Liver (tissue), 3 donors: ENCODE measurements at regions not wholly inside any gene's neighbourhood (a gene's known extent, or its start where the extent isn't known, plus 50 kb on each side); places are given as distances from the start of the nearest gene placed in this dataset.

ENCODE experiments used
- EGR1 ChIP-seq, 2 donors: IDR thresholded peaks; 2 replicates each; pipeline ENCODE4 v1.6.1; 2016 to 2018; ENCODE audit warnings: antibody characterized with exemption in 2 of 2, low read depth in 2 of 2
- GABPA ChIP-seq, 2 donors: IDR thresholded peaks in 1 of 2; conservative IDR thresholded peaks in 1 of 2; 2 replicates each; pipeline ENCODE4 v1.6.1; 2016; ENCODE audit warnings: antibody characterized with exemption in 2 of 2, mild to moderate bottlenecking in 1 of 2, moderate library complexity in 1 of 2
- HNF4A ChIP-seq, 2 donors: conservative IDR thresholded peaks; 2 replicates each; pipeline ENCODE4 v1.6.1; 2016; ENCODE audit warnings: antibody characterized with exemption in 2 of 2, mild to moderate bottlenecking in 2 of 2
- TAF1 ChIP-seq: conservative IDR thresholded peaks from 2 replicates; pipeline ENCODE4 v1.6.1; 2016; ENCODE audit warnings: antibody characterized with exemption, mild to moderate bottlenecking
- YY1 ChIP-seq: IDR thresholded peaks from 2 replicates; pipeline ENCODE4 v1.6.1; 2016; ENCODE audit warnings: antibody characterized with exemption, mild to moderate bottlenecking
- TF ChIP-seq, protein P1 (sequence below): fragments of 150-350 bp; IDR thresholded peaks from 2 replicates; pipeline ENCODE4 v1.5.1; 2017; ENCODE audit warnings: improper control_type of control experiment, low read depth, low read length; ENCODE audit not compliant: missing input control
- donor health status: healthy.
- donor health status: healthy.

DNA sequence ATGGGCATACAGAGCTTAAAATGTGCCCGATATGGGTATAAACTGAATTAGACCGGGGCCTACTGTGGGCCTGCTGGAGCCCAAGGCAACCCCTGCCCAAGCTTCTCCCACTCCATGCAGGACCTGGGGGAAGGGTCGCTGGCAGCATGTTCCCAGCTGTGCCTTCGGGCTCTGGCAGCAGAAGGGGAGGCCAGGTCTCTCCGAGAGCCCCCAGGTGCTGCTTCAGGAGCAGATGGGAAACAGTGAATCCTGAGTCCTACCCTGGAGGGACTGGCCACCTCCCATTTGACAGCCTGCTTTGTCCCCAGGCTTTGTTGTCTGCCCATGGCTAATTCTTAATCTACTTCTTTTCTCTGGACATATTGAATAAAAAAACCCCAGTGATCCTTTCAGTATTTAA, 315.6 kb upstream of the B3GAT1 start:
- TF ChIP-seq, protein P1, sequence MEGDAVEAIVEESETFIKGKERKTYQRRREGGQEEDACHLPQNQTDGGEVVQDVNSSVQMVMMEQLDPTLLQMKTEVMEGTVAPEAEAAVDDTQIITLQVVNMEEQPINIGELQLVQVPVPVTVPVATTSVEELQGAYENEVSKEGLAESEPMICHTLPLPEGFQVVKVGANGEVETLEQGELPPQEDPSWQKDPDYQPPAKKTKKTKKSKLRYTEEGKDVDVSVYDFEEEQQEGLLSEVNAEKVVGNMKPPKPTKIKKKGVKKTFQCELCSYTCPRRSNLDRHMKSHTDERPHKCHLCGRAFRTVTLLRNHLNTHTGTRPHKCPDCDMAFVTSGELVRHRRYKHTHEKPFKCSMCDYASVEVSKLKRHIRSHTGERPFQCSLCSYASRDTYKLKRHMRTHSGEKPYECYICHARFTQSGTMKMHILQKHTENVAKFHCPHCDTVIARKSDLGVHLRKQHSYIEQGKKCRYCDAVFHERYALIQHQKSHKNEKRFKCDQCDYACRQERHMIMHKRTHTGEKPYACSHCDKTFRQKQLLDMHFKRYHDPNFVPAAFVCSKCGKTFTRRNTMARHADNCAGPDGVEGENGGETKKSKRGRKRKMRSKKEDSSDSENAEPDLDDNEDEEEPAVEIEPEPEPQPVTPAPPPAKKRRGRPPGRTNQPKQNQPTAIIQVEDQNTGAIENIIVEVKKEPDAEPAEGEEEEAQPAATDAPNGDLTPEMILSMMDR: no peak
- TF ChIP-seq YY1 (no peak), TAF1 (no peak), GABPA (IDR thresholded peaks at IDR 0.05 in 1 of 2, conservative IDR thresholded peaks at IDR 0.05 in 1 of 2) (no peak), HNF4A (conservative IDR thresholded peaks at IDR 0.05) (no peak), EGR1 (IDR thresholded peaks at IDR 0.05; ENCODE audit: low read depth in 2 of 2) (no peak)
